Sigmoid colon (tissue), 6 donors: ENCODE measurements at regions not wholly inside any gene's neighbourhood (a gene's known extent, or its start where the extent isn't known, plus 50 kb on each side); places are given as distances from the start of the nearest gene placed in this dataset.

ENCODE experiments used
- DNase-seq: peaks from one replicate; pipeline ENCODE4 v3.0.0-alpha.2; 2019
- H3K27ac ChIP-seq, 4 donors: fragments of 200-600 bp; sonication (generic); one replicate each; pipeline ENCODE4 v1.5.1; 2016 to 2019; ENCODE audit warnings: mild to moderate bottlenecking in 1 of 4
- H3K27me3 ChIP-seq, 3 donors: fragments of 200-600 bp; sonication (generic); one replicate each; pipeline ENCODE4 v1.5.1; 2019; ENCODE audit warnings: mild to moderate bottlenecking in 1 of 3
- H3K36me3 ChIP-seq, 4 donors: fragments of 200-600 bp; sonication (generic); one replicate each; pipeline ENCODE4 v1.5.1; 2016 to 2019
- H3K4me1 ChIP-seq, 4 donors: fragments of 200-600 bp; sonication (generic); one replicate each; pipeline ENCODE4 v1.5.1; 2017 to 2019
- H3K4me3 ChIP-seq, 4 donors: fragments of 200-600 bp; sonication (generic); one replicate each; pipeline ENCODE4 v1.5.1; 2017 to 2019; ENCODE audit warnings: mild to moderate bottlenecking in 2 of 4, moderate library complexity in 1 of 4
- H3K9me3 ChIP-seq, 4 donors: fragments of 200-600 bp in 3 of 4; sonication (generic) in 3 of 4; one replicate each; pipeline versions ENCODE4 v1.5.1 to v1.6.1; 2013 to 2019
- CTCF ChIP-seq, 4 experiments: fragments of 450-650 bp in 3 of 4; fragments of 200-600 bp in 1 of 4; IDR thresholded peaks; one replicate each; pipeline ENCODE4 v1.5.1; 2016 to 2019; ENCODE audit warnings: antibody characterized with exemption in 4 of 4, mild to moderate bottlenecking in 3 of 4, moderate library complexity in 2 of 4
- EP300 ChIP-seq, 4 donors: sonication (generic); formaldehyde crosslinking; IDR thresholded peaks; one replicate each; pipeline ENCODE4 v1.6.1; 2017; ENCODE audit warnings: antibody characterized with exemption in 4 of 4
- POLR2A ChIP-seq, 2 donors: fragments of 450-650 bp; IDR thresholded peaks; one replicate each; pipeline ENCODE4 v1.6.1; 2016; ENCODE audit warnings: antibody characterized with exemption in 2 of 2, mild to moderate bottlenecking in 2 of 2, moderate library complexity in 2 of 2
- POLR2AphosphoS5 ChIP-seq, 4 donors: sonication (generic); formaldehyde crosslinking; IDR thresholded peaks; one replicate each; pipeline ENCODE4 v1.6.1; 2017; ENCODE audit warnings: antibody characterized with exemption in 4 of 4
- WGBS, 2 donors: extraction: QIAGEN DNeasy Blood & Tissue Kit; methylation state at CpG; one replicate each; pipeline ENCODE4 v1.1.7; 2013; 5-methylcytosine and 5-hydroxymethylcytosine counted together
- intact Hi-C: fragments of 100-400 bp; cut with DNase I; formaldehyde crosslinking; loops from one replicate; pipeline ENCODE4 v1.15.1; 2023
- donor health status: healthy with polysubstance abuse.
- donor health status: healthy.

- H3K9me3 ChIP-seq: no peaks in the 10 kb centered on the region
- no peak overlapping the region for H3K4me3 ChIP-seq
- no peaks in the 10 kb centered on the region for H3K27me3 ChIP-seq
- intact Hi-C loops: no loop called here
- TF ChIP-seq CTCF (IDR thresholded peaks at IDR 0.05): no peak
- TF ChIP-seq POLR2A (IDR thresholded peaks at IDR 0.05): no peak
- TF ChIP-seq EP300 (IDR thresholded peaks at IDR 0.05): no peak
- TF ChIP-seq POLR2AphosphoS5 (IDR thresholded peaks at IDR 0.05): no peak
- H3K4me1 ChIP-seq: peaks cover 0 to 12% (median 6%) of the 10 kb centered on the region in 4 donors
- H3K27ac ChIP-seq: no peak overlapping the region
- H3K36me3 ChIP-seq: no peaks in the 10 kb centered on the region
- no peak for DNase-seq
- WGBS, 2 donors: 94 to 96% methylated on average over 2 of the region's 2 CpGs
These were observed 282.3 kb upstream of the NECTIN3 start for GRCh38 chr3:110789315-110789714.

- intact Hi-C loops: no loop called here
- Histone ChIP-seq H3K27me3 (no peaks in the 10 kb centered on the region), H3K4me3 (no peak overlapping the region), H3K9me3 (no peaks in the 10 kb centered on the region), H3K27ac (no peak overlapping the region), H3K4me1 (peaks cover 0 to 20% (median 9%) of the 10 kb centered on the region in 4 donors), H3K36me3 (no peaks in the 10 kb centered on the region)
- DNase-seq: no peak
- TF ChIP-seq EP300 (IDR thresholded peaks at IDR 0.05) (no peak), CTCF (IDR thresholded peaks at IDR 0.05) (no peak), POLR2A (IDR thresholded peaks at IDR 0.05) (no peak), POLR2AphosphoS5 (IDR thresholded peaks at IDR 0.05) (no peak)
- 78 to 84% methylated on average over 2 of the region's 2 CpGs for WGBS, 2 donors
These were observed 281.0 kb upstream of the NECTIN3 start for GRCh38 chr3:110790631-110791030.

DNA sequence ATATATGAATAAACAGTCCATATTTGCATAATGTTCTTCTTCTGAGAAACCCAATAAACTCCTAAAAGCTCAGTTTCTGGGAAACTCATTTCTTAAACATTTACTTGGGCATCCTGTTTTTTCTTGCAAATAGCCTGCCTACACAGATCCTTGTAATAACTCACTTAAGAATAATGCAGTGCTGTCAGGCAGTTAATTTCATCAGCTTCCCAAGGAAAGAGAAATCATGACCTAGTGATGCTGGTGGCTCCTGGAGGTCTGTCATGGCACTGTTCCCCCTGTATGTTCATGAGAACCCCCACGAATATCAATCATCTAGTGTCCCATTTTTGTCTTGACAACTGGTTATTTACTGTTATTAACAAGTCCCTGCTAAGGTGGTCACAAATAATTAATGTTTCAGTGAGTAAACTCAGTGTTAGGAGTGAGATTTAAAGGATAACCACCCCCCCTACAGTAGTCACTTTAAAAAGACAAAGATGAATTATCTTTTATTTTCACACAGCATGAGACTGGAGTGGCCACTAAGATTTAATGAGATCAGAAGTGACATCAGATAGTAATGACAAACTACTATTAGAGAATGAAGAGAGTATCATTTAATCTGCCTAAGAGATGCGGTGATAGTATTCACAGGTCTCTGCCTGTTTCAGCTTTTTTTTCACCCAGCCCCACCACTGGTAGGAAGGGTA lies 279.5 kb upstream of the NECTIN3 start:
- TF ChIP-seq CTCF (IDR thresholded peaks at IDR 0.05) (no peak), POLR2A (IDR thresholded peaks at IDR 0.05) (no peak), EP300 (IDR thresholded peaks at IDR 0.05) (no peak), POLR2AphosphoS5 (IDR thresholded peaks at IDR 0.05) (no peak)
- intact Hi-C loops: no loop called here

GRCh38 chr3:110793611-110794010 lies 278.0 kb upstream of the NECTIN3 start:
- Histone ChIP-seq H3K27ac (no peak overlapping the region), H3K9me3 (no peaks in the 10 kb centered on the region), H3K4me1 (peaks cover 0 to 20% (median 9%) of the 10 kb centered on the region in 4 donors), H3K36me3 (no peaks in the 10 kb centered on the region), H3K4me3 (no peak overlapping the region), H3K27me3 (no peaks in the 10 kb centered on the region)
- 72 to 94% methylated on average over 1 of the region's 1 CpG for WGBS, 2 donors
- intact Hi-C loops: no loop called here
- TF ChIP-seq EP300 (IDR thresholded peaks at IDR 0.05) (no peak), POLR2AphosphoS5 (IDR thresholded peaks at IDR 0.05) (no peak), POLR2A (IDR thresholded peaks at IDR 0.05) (no peak), CTCF (IDR thresholded peaks at IDR 0.05) (no peak)
- DNase-seq: no peak

More for the DNA sequence above, 279.5 kb upstream of the NECTIN3 start:
- Histone ChIP-seq H3K27ac (no peak overlapping the region), H3K9me3 (no peaks in the 10 kb centered on the region), H3K4me1 (peaks cover 0 to 20% (median 9%) of the 10 kb centered on the region in 4 donors), H3K4me3 (no peak overlapping the region), H3K27me3 (no peaks in the 10 kb centered on the region), H3K36me3 (no peaks in the 10 kb centered on the region)
- no peak for DNase-seq
- 81 to 90% methylated on average over 2 of the region's 2 CpGs for WGBS, 2 donors

DNA sequence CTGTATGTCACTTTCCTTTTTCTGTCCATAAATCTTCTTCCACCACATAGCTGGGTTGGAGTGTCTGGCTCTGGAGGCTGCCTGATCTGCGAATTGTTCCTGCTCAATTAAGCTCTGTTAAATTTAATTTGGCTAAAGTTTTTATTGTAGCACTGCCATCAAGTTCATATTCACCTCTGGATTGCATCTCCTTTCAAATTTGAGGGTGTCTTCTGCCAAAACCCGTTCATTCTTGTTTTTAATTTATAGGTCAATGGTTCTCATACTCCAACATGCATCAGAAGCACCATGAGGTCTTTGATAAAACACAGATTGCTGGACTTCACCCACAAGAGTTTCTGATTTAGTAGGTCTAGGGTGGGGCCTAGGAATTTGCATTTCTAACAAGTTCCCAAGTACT lies 276.5 kb upstream of the NECTIN3 start:
- H3K27me3 ChIP-seq: no peaks in the 10 kb centered on the region
- H3K36me3 ChIP-seq: no peaks in the 10 kb centered on the region
- H3K4me3 ChIP-seq: no peak overlapping the region
- intact Hi-C loops: no loop called here
- no peak overlapping the region for H3K27ac ChIP-seq
- H3K4me1 ChIP-seq: peaks cover 0 to 20% (median 9%) of the 10 kb centered on the region in 4 donors
- DNase-seq: no peak
- no peak for TF ChIP-seq CTCF (IDR thresholded peaks at IDR 0.05)
- peak in 2 of 4 donors; percentile 54 to 62 for TF ChIP-seq POLR2AphosphoS5 (IDR thresholded peaks at IDR 0.05)
- 78 to 81% methylated on average over 2 of the region's 2 CpGs for WGBS, 2 donors
- H3K9me3 ChIP-seq: no peaks in the 10 kb centered on the region
